Upper lobe of left lung (tissue), 6 donors: ENCODE measurements at regions not wholly inside any gene's neighbourhood (a gene's known extent, or its start where the extent isn't known, plus 50 kb on each side); places are given as distances from the start of the nearest gene placed in this dataset.
"Not testable (repeated sequence)": the region's sequence is repeated elsewhere in the genome, so short reads cannot be mapped to it uniquely, and the experiment has no call there.

ENCODE experiments used
- ATAC-seq, 2 donors: fragments of 200-7000 bp; cut with Tn5 transposase; one replicate each; pipeline ENCODE4 v1.9.1; 2022; ENCODE audit warnings: mild to moderate bottlenecking in 2 of 2, moderate library complexity in 2 of 2; ENCODE audit not compliant: low FRiP score in 2 of 2
- DNase-seq, 2 donors: peaks; one replicate each; pipeline ENCODE4 v3.0.0-alpha.2; 2019 to 2020
- H3K27ac ChIP-seq, 4 donors: fragments of 200-600 bp; sonication (generic); one replicate each; pipeline ENCODE4 v1.5.1; 2016 to 2019
- H3K27me3 ChIP-seq, 4 donors: fragments of 200-600 bp; sonication (generic); one replicate each; pipeline ENCODE4 v1.5.1; 2017 to 2019
- H3K36me3 ChIP-seq, 4 donors: fragments of 200-600 bp; sonication (generic); one replicate each; pipeline ENCODE4 v1.5.1; 2016 to 2019
- H3K4me1 ChIP-seq, 4 donors: fragments of 200-600 bp; sonication (generic); one replicate each; pipeline ENCODE4 v1.5.1; 2018 to 2019
- H3K4me3 ChIP-seq, 4 donors: fragments of 200-600 bp; sonication (generic); one replicate each; pipeline ENCODE4 v1.5.1; 2017 to 2019; ENCODE audit warnings: mild to moderate bottlenecking in 2 of 4, moderate library complexity in 1 of 4
- H3K9me3 ChIP-seq, 4 donors: fragments of 200-600 bp; sonication (generic); one replicate each; pipeline ENCODE4 v1.5.1; 2018 to 2019
- CTCF ChIP-seq, 6 experiments: fragments of 450-650 bp in 4 of 6; fragments of 200-600 bp in 2 of 6; sonication (generic) in 2 of 6; IDR thresholded peaks; one replicate each; pipeline ENCODE4 v1.5.1; 2016 to 2019; ENCODE audit warnings: antibody characterized with exemption in 6 of 6
- EP300 ChIP-seq, 4 donors: sonication (generic); formaldehyde crosslinking; IDR thresholded peaks; one replicate each; pipeline ENCODE4 v1.5.1; 2017; ENCODE audit warnings: antibody characterized with exemption in 4 of 4, control low read depth in 2 of 4
- POLR2A ChIP-seq, 4 donors: fragments of 450-650 bp; IDR thresholded peaks; one replicate each; pipeline ENCODE4 v1.5.1; 2016 to 2017; ENCODE audit warnings: antibody characterized with exemption in 4 of 4, mild to moderate bottlenecking in 2 of 4
- POLR2AphosphoS5 ChIP-seq, 2 donors: sonication (generic); formaldehyde crosslinking; IDR thresholded peaks; one replicate each; pipeline ENCODE4 v1.5.1; 2017; ENCODE audit warnings: antibody characterized with exemption in 2 of 2
- WGBS, 2 donors: methylation state at CpG; one replicate each; pipeline ENCODE4 v1.1.5; 2017 to 2018; 5-methylcytosine and 5-hydroxymethylcytosine counted together
- donor health status: DM: no; HTN: no; CAD: no; lungs with moderate emphysema.
- donor health status: DM: no; HTN: yes; CAD: no; lungs with severe emphysema.

GRCh38 chr9:100639854-100640253 is 62.0 kb downstream of the CAVIN4 start:
- 52 to 75% methylated on average over 1 of the region's 1 CpG for WGBS, 2 donors
- Histone ChIP-seq H3K9me3 (no peaks in the 10 kb centered on the region), H3K27me3 (no peaks in the 10 kb centered on the region), H3K4me3 (no peak overlapping the region), H3K36me3 (no peaks in the 10 kb centered on the region), H3K4me1 (no peaks in the 10 kb centered on the region), H3K27ac (no peak overlapping the region)
- no peak for TF ChIP-seq POLR2A (IDR thresholded peaks at IDR 0.05)
- no peak for TF ChIP-seq POLR2AphosphoS5 (IDR thresholded peaks at IDR 0.05)
- TF ChIP-seq EP300 (IDR thresholded peaks at IDR 0.05) = no peak
- no peak for TF ChIP-seq CTCF (IDR thresholded peaks at IDR 0.05)
- ATAC-seq = no peak
- DNase-seq = no peak

DNA sequence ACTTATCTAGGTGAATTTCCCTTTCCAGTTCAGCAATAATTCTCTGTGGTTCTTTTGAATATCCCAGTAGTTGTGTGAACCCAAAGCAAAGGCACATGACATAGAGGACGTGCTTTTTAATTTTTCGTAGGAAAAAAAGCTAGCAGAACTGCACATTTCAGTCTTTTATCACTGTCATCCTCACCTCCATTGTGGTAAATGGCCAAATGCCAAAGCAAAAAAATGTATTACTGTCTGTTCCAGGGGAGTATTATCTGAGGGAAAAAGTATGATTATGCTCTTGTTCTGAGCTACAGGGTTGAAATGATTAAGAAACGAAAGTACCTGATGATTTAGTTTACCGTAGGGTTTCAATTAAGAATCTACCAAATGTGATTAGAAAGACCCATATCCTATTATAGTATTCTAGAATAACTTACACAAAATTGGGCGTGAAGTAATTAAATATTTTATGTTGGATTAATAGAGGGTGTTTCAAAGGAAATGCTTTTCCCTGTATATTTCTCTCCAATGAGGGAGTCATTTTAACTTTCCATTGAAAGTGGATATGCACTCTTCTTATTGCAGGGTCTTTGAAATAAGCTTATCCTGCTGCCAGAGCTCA is 62.7 kb downstream of the CAVIN4 start:
- no peaks in the 10 kb centered on the region for H3K9me3 ChIP-seq
- no peaks in the 10 kb centered on the region for H3K36me3 ChIP-seq
- H3K27me3 ChIP-seq = no peaks in the 10 kb centered on the region
- DNase-seq = no peak
- ATAC-seq = no peak
- no peak overlapping the region for H3K27ac ChIP-seq
- H3K4me3 ChIP-seq = no peak overlapping the region
- H3K4me1 ChIP-seq = no peaks in the 10 kb centered on the region
- WGBS, 2 donors = 77 to 86% methylated on average over 5 of the region's 5 CpGs
- TF ChIP-seq POLR2A (IDR thresholded peaks at IDR 0.05) = no peak
- no peak for TF ChIP-seq CTCF (IDR thresholded peaks at IDR 0.05)

DNA sequence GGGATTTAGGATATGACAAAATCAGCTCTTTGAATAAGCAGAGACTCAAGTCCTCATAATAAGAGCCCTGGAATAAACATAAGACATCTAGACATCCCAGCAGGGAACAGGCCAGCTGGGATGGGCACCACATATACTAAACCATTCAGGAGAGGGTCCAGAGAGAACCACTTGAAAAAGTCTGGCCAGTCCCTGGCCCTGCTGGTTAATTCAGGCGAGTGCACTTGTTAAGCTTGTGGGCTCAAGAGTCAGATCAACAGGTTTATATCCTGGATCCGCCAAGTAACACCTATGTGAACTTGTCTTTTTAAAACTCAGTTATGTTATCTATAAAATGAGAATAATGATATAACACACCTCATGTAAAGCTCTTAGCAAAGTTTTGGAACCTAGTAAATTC is 63.3 kb downstream of the CAVIN4 start:
- H3K27ac ChIP-seq = no peak overlapping the region
- no peaks in the 10 kb centered on the region for H3K27me3 ChIP-seq
- no peak overlapping the region for H3K4me3 ChIP-seq
- ATAC-seq (no peak), DNase-seq (no peak)
- 57 to 85% methylated on average over 2 of the region's 2 CpGs for WGBS, 2 donors
- TF ChIP-seq POLR2AphosphoS5 (IDR thresholded peaks at IDR 0.05) (no peak), POLR2A (IDR thresholded peaks at IDR 0.05) (no peak), CTCF (IDR thresholded peaks at IDR 0.05) (no peak), EP300 (IDR thresholded peaks at IDR 0.05) (no peak)
- no peaks in the 10 kb centered on the region for H3K36me3 ChIP-seq
- H3K4me1 ChIP-seq = no peaks in the 10 kb centered on the region
- H3K9me3 ChIP-seq = no peaks in the 10 kb centered on the region

GRCh38 chr9:100652850-100653249 is 75.0 kb downstream of the CAVIN4 start:
- no peak for TF ChIP-seq CTCF (IDR thresholded peaks at IDR 0.05)
- TF ChIP-seq POLR2A (IDR thresholded peaks at IDR 0.05) = no peak
- no peak for TF ChIP-seq EP300 (IDR thresholded peaks at IDR 0.05)
- TF ChIP-seq POLR2AphosphoS5 (IDR thresholded peaks at IDR 0.05) = no peak
- Histone ChIP-seq H3K27me3 (no peaks in the 10 kb centered on the region), H3K27ac (no peak overlapping the region), H3K4me3 (no peak overlapping the region), H3K9me3 (peaks cover 0 to 11% (median 5%) of the 10 kb centered on the region in 4 donors), H3K36me3 (no peaks in the 10 kb centered on the region), H3K4me1 (no peaks in the 10 kb centered on the region)
- no peak for DNase-seq
- WGBS, 2 donors = 73 to 87% methylated on average over 4 of the region's 4 CpGs
- ATAC-seq = no peak

GRCh38 chr9:100653643-100654334 is 75.9 kb downstream of the CAVIN4 start:
- 90 to 91% methylated on average over 4 of the region's 4 CpGs for WGBS, 2 donors
- H3K4me3 ChIP-seq = no peak overlapping the region
- no peak for DNase-seq
- ATAC-seq = no peak
- H3K27ac ChIP-seq = no peak overlapping the region
- peaks cover 0 to 11% (median 5%) of the 10 kb centered on the region in 4 donors for H3K9me3 ChIP-seq
- H3K27me3 ChIP-seq = no peaks in the 10 kb centered on the region
- TF ChIP-seq CTCF (IDR thresholded peaks at IDR 0.05) = no peak
- no peak for TF ChIP-seq POLR2AphosphoS5 (IDR thresholded peaks at IDR 0.05)
- TF ChIP-seq POLR2A (IDR thresholded peaks at IDR 0.05) = no peak
- TF ChIP-seq EP300 (IDR thresholded peaks at IDR 0.05) = no peak
- H3K4me1 ChIP-seq = no peaks in the 10 kb centered on the region
- no peaks in the 10 kb centered on the region for H3K36me3 ChIP-seq

- WGBS, 2 donors = 55 to 75% methylated on average over 2 of the region's 2 CpGs
- ATAC-seq = not testable (repeated sequence)
Observed at GRCh38 chr9:100656851-100657250, 79.0 kb downstream of the CAVIN4 start.

More at GRCh38 chr9:100656851-100657250, 79.0 kb downstream of the CAVIN4 start:
- peaks cover 0 to 11% (median 5%) of the 10 kb centered on the region in 4 donors for H3K9me3 ChIP-seq
- DNase-seq, H3K4me1 ChIP-seq, H3K27ac ChIP-seq, H3K4me3 ChIP-seq, H3K36me3 ChIP-seq, H3K27me3 ChIP-seq: not testable (repeated sequence)
